ENCODE measurements at regions not wholly inside any gene's neighbourhood (a gene's known extent, or its start where the extent isn't known, plus 50 kb on each side); places are given as distances from the start of the nearest gene placed in this dataset.

DNA sequence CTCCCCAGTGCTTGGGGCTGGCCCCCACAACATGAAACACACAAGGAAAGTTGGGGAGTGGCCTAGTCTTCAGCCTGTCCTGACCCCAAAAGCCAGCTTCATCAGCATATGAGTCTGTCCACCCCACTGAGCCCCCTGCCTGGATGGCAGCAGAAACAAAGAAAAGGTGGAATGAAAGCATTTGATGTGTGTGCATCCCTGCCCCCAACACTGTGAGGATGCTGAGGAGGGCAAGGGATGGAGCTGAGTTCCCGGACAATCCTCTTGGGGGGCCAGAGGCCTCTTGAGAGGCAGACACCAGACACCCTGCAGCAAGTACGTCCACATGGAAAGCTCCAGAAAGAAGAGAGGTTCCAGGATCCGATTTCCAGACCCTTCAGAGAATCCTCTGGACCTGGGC is 113.5 kb upstream of the PPP1R26 start:
- TF ChIP-seq, protein P1, sequence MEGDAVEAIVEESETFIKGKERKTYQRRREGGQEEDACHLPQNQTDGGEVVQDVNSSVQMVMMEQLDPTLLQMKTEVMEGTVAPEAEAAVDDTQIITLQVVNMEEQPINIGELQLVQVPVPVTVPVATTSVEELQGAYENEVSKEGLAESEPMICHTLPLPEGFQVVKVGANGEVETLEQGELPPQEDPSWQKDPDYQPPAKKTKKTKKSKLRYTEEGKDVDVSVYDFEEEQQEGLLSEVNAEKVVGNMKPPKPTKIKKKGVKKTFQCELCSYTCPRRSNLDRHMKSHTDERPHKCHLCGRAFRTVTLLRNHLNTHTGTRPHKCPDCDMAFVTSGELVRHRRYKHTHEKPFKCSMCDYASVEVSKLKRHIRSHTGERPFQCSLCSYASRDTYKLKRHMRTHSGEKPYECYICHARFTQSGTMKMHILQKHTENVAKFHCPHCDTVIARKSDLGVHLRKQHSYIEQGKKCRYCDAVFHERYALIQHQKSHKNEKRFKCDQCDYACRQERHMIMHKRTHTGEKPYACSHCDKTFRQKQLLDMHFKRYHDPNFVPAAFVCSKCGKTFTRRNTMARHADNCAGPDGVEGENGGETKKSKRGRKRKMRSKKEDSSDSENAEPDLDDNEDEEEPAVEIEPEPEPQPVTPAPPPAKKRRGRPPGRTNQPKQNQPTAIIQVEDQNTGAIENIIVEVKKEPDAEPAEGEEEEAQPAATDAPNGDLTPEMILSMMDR (IDR thresholded peaks at IDR 0.05): no peak
- TF ChIP-seq POLR2A (IDR thresholded peaks at IDR 0.05): no peak
